A673 (cell line): ENCODE measurements at regions not wholly inside any gene's neighbourhood (a gene's known extent, or its start where the extent isn't known, plus 50 kb on each side); places are given as distances from the start of the nearest gene placed in this dataset.

Experiments
- BruUV-seq: library from RNA; stranded (reverse); fragments of 400-500 nt; replicated peaks from 2 replicates; lab custom pipeline; 2021; lab: Mats Ljungman, UMichigan
- CTCF ChIA-PET: fragments of 300-600 bp; sonication (Branson Sonifier 250); formaldehyde crosslinking; loops from one replicate; lab custom pipeline; 2022; ENCODE audit warnings: antibody characterized with exemption; lab: Charles Lee
- POLR2A ChIA-PET: fragments of 300-600 bp; sonication (Branson Sonifier 250); formaldehyde crosslinking; loops from one replicate; lab custom pipeline; 2022; ENCODE audit warnings: antibody characterized with exemption; ENCODE audit not compliant: low non-redundant PET; lab: Charles Lee
- DNase-seq: peaks from one replicate; pipeline ENCODE4 v3.0.0-alpha.2; 2015; ENCODE audit warnings: low spot score
- H3K27ac ChIP-seq: fragments of 200-600 bp; sonication (generic); 2 replicates; pipeline ENCODE4 v1.5.1; 2016; ENCODE audit warnings: mixed run types, low read depth, mild to moderate bottlenecking, mixed read lengths, antibody characterized with exemption, low read length; ENCODE audit not compliant: poor library complexity, severe bottlenecking
- H3K27me3 ChIP-seq: fragments of 200-600 bp; sonication (generic); replicated peaks from 2 replicates; pipeline ENCODE4 v1.6.1; 2017; ENCODE audit warnings: mixed run types, low read depth, mild to moderate bottlenecking, mixed read lengths, antibody characterized with exemption, low read length; ENCODE audit not compliant: insufficient read depth, poor library complexity
- H3K36me3 ChIP-seq: fragments of 200-600 bp; sonication (generic); 2 replicates; pipeline ENCODE4 v1.6.1; 2016; ENCODE audit warnings: mixed run types, mild to moderate bottlenecking, mixed read lengths, antibody characterized with exemption, low read length; ENCODE audit not compliant: insufficient read depth, poor library complexity, severe bottlenecking
- H3K4me1 ChIP-seq: fragments of 200-600 bp; sonication (generic); 2 replicates; pipeline ENCODE4 v1.6.1; 2017; ENCODE audit warnings: mixed run types, mild to moderate bottlenecking, mixed read lengths, antibody characterized with exemption, low read length; ENCODE audit not compliant: insufficient read depth, poor library complexity, severe bottlenecking
- H3K4me3 ChIP-seq: fragments of 200-600 bp; sonication (generic); 2 replicates; pipeline ENCODE4 v1.5.1; 2016; ENCODE audit warnings: low read depth, mixed run types, mild to moderate bottlenecking, mixed read lengths, low read length; ENCODE audit not compliant: poor library complexity, severe bottlenecking
- H3K9me3 ChIP-seq: fragments of 200-600 bp; sonication (generic); 2 replicates; pipeline ENCODE4 v1.6.1; 2016; ENCODE audit warnings: mixed run types, low read depth, mild to moderate bottlenecking, mixed read lengths, antibody characterized with exemption, low read length; ENCODE audit not compliant: poor library complexity, severe bottlenecking
- CTCF ChIP-seq: fragments of 300-800, 200-600 bp; sonication (generic); conservative IDR thresholded peaks from 2 replicates; pipeline ENCODE4 v1.5.1; 2017; ENCODE audit warnings: low read depth, mild to moderate bottlenecking, antibody characterized with exemption, low read length, moderate library complexity, mixed read lengths
- EZH2 ChIP-seq: fragments of 200-600 bp; sonication (generic); IDR thresholded peaks from 2 replicates; pipeline ENCODE4 v1.6.1; 2017; ENCODE audit warnings: borderline replicate concordance, low read depth, mild to moderate bottlenecking, mixed read lengths, antibody characterized with exemption, low read length; ENCODE audit not compliant: poor library complexity, severe bottlenecking
- intact Hi-C: fragments of 100-400 bp; cut with micrococcal nuclease; formaldehyde crosslinking; loops from one replicate; pipeline ENCODE4 v1.10.0; 2022; ENCODE audit not compliant: unreplicated experiment

DNA sequence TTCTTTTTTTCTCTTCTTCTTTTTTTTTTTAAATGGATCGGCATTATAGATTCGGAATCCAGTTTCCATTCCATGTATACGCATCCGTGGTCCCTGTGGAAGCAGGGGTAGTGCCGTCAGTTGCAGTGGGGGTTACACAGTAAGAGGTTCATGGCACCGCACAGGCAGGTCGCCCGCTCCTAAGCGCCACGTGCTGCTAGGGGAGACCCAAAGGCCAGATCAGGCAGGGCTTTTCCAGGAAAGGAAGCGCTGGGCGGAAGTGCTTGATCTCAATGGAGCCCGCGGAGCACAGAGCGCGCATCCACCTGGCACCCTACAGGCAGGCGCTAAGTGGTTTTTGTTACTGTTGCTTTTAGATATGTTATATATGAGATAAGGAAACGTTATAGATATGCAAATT, 174.8 kb upstream of the OR13F1 start:
- Histone ChIP-seq H3K36me3 (no peaks in the 10 kb centered on the region), H3K27me3 (no peaks in the 10 kb centered on the region), H3K4me1 (peaks cover 3% of the 10 kb centered on the region), H3K9me3 (peaks cover 4% of the 10 kb centered on the region), H3K4me3 (no peak overlapping the region), H3K27ac (no peak overlapping the region)
- CTCF ChIA-PET, result no interaction called here
- intact Hi-C loops, result no loop called here
- POLR2A ChIA-PET, result no interaction called here
- no peak for TF ChIP-seq EZH2
- no TSS peak for BruUV-seq
- DNase-seq, result no peak

- no TSS peak for BruUV-seq
- intact Hi-C loops, result no loop called here
- no peaks in the 10 kb centered on the region for H3K36me3 ChIP-seq
- TF ChIP-seq EZH2, result no peak
- TF ChIP-seq CTCF, result no peak
- DNase-seq, result no peak
- no peak overlapping the region for H3K27ac ChIP-seq
- H3K9me3 ChIP-seq, result peaks cover 4% of the 10 kb centered on the region
- H3K27me3 ChIP-seq, result no peaks in the 10 kb centered on the region
- H3K4me3 ChIP-seq, result no peak overlapping the region
- peaks cover 3% of the 10 kb centered on the region for H3K4me1 ChIP-seq
- POLR2A ChIA-PET, result no interaction called here
- CTCF ChIA-PET, result no interaction called here
Observed at GRCh38 chr9:104330841-104331240, 173.2 kb upstream of the OR13F1 start.

GRCh38 chr9:104334549-104334948, 169.5 kb upstream of the OR13F1 start:
- no peak for DNase-seq
- Histone ChIP-seq H3K27me3 (no peaks in the 10 kb centered on the region), H3K36me3 (no peaks in the 10 kb centered on the region), H3K27ac (no peak overlapping the region), H3K9me3 (peaks cover 4% of the 10 kb centered on the region), H3K4me3 (no peak overlapping the region), H3K4me1 (peaks cover 3% of the 10 kb centered on the region)
- ChIA-PET POLR2A (no interaction called here), CTCF (no interaction called here)
- intact Hi-C loops, result no loop called here
- no TSS peak for BruUV-seq
- TF ChIP-seq CTCF, result no peak

DNA sequence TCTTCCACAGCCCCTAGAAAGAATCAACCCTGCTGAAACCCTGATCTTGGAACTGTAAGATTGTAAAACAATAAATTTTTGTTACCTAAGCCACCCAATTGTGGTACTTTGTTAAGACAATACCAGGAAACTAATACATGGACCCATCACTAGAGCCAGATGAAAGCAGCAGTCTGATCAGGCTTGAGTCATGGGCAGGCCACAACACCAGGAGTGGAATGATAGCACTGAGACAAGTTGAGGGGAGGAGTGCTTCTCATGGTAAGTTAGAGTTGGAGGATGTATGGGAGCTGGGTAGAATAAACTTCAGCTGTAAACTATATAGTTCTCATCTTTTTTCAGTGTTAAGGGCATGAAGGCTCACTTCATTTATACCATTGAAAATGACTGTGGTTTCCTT, 164.4 kb upstream of the OR13F1 start:
- H3K27ac ChIP-seq, result no peak overlapping the region
- CTCF ChIA-PET, result no interaction called here
- no peaks in the 10 kb centered on the region for H3K4me1 ChIP-seq
- no peaks in the 10 kb centered on the region for H3K27me3 ChIP-seq
- BruUV-seq, result no TSS peak
- H3K4me3 ChIP-seq, result no peak overlapping the region
- H3K9me3 ChIP-seq, result no peaks in the 10 kb centered on the region
- H3K36me3 ChIP-seq, result no peaks in the 10 kb centered on the region
- DNase-seq, result no peak
- TF ChIP-seq CTCF, result no peak
- no peak for TF ChIP-seq EZH2
- intact Hi-C loops, result no loop called here
- POLR2A ChIA-PET, result no interaction called here
